Bone marrow (tissue), 2 donors: ENCODE measurements at regions not wholly inside any gene's neighbourhood (a gene's known extent, or its start where the extent isn't known, plus 50 kb on each side); places are given as distances from the start of the nearest gene placed in this dataset.
"Not testable (repeated sequence)": the region's sequence is repeated elsewhere in the genome, so short reads cannot be mapped to it uniquely, and the experiment has no call there.

Experiments
- DNase-seq, 2 donors: peaks; one replicate each; lab custom pipeline; 2025; lab: John Stamatoyannopoulos, UW

GRCh38 chr7:3138206-3138605 is 94.5 kb upstream of the CARD11 start:
- no peak for DNase-seq

GRCh38 chr7:3138997-3139396 is 95.3 kb upstream of the CARD11 start:
- DNase-seq: no peak

GRCh38 chr7:3140834-3141233 is 97.2 kb upstream of the CARD11 start:
- DNase-seq: no peak

GRCh38 chr7:3141326-3141725 is 97.7 kb upstream of the CARD11 start:
- DNase-seq: no peak

GRCh38 chr7:3143869-3144775 is 100.5 kb upstream of the CARD11 start:
- no peak for DNase-seq

GRCh38 chr7:3144776-3145125 is 101.1 kb upstream of the CARD11 start:
- DNase-seq: not testable (repeated sequence)

- DNase-seq: peak in 1 of 2 donors; percentile 65
These were observed 103.0 kb upstream of the CARD11 start for GRCh38 chr7:3146571-3147226.

- not testable (repeated sequence) for DNase-seq
These were observed 104.8 kb upstream of the CARD11 start for GRCh38 chr7:3148471-3148870.

- no peak for DNase-seq
These were observed 105.7 kb upstream of the CARD11 start for GRCh38 chr7:3149231-3149995.

GRCh38 chr7:3150027-3150426 is 106.4 kb upstream of the CARD11 start:
- DNase-seq: peak in 1 of 2 donors; percentile 60

- DNase-seq: no peak
These were observed 108.1 kb upstream of the CARD11 start for GRCh38 chr7:3151784-3152183.

- no peak for DNase-seq
These were observed 109.0 kb upstream of the CARD11 start for GRCh38 chr7:3152714-3153113.

GRCh38 chr7:3153118-3153517 is 109.5 kb upstream of the CARD11 start:
- DNase-seq: no peak

- DNase-seq: no peak
These were observed 110.7 kb upstream of the CARD11 start for GRCh38 chr7:3154317-3154716.

GRCh38 chr7:3154881-3155494 is 111.3 kb upstream of the CARD11 start:
- peak in 1 of 2 donors; percentile 38 for DNase-seq

GRCh38 chr7:3156508-3156907 is 112.8 kb upstream of the CARD11 start:
- DNase-seq: no peak

- DNase-seq: no peak
These were observed 114.1 kb upstream of the CARD11 start for GRCh38 chr7:3157566-3158287.

GRCh38 chr7:3158341-3158760 is 114.7 kb upstream of the CARD11 start:
- DNase-seq: no peak

- DNase-seq: no peak
These were observed 115.4 kb upstream of the CARD11 start for GRCh38 chr7:3159039-3159438.

GRCh38 chr7:3159445-3159844 is 115.8 kb upstream of the CARD11 start:
- DNase-seq: no peak

- DNase-seq: not testable (repeated sequence)
These were observed 116.3 kb upstream of the CARD11 start for GRCh38 chr7:3159926-3160325.
